GM19468 (cell line): ENCODE measurements at regions not wholly inside any gene's neighbourhood (a gene's known extent, or its start where the extent isn't known, plus 50 kb on each side); places are given as distances from the start of the nearest gene placed in this dataset.
"Not testable (repeated sequence)": the region's sequence is repeated elsewhere in the genome, so short reads cannot be mapped to it uniquely, and the experiment has no call there.

Source experiments
- ATAC-seq: cut with Tn5 transposase; IDR thresholded peaks from one replicate; pipeline ENCODE4 v1.9.1; 2021; ENCODE audit warnings: mild to moderate bottlenecking, moderate library complexity, moderate number of reproducible peaks; ENCODE audit not compliant: unreplicated experiment; ENCODE audit errors: extremely low read depth

- no peak for ATAC-seq
These were observed 194.6 kb downstream of the CETN3 start for GRCh38 chr5:90214991-90215390.

DNA sequence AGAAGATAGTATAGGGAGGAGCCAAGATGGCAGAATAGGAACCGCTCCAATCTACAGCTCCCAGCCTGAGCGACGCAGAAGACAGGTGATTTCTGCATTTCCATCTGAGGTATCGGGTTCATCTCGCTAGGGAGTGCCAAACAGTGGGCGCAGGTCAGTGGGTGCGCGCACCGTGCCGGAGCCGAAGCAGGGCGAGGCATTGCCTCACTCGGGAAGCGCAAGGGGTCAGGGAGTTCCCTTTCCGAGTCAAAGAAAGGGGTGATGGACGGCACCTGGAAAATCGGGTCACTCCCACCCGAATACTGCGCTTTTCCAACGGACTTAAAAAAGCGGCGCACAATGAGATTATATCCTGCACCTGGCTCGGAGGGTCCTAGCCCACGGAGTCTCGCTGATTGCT, 201.2 kb downstream of the CETN3 start:
- ATAC-seq, result not testable (repeated sequence)

DNA sequence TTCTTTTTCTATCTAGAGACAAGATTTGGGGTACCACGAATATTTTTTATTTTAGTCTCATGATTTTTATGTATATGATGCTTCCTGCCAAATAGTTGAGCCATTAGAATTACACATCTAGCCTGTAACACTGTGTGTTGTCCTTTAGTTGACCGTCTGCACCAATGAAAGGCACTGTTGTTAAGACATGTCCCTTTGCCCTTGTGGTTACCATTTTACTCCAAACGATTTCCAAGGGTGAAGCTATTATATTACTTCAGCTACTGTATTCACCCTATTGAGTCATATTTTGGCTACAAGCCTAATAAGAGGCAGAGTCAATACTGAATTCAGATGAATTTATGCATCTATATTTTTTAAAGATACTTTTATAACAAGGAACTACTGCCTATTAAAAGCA, 207.6 kb downstream of the CETN3 start:
- ATAC-seq, result no peak

GRCh38 chr5:90193185-90193822, 216.3 kb downstream of the CETN3 start:
- no peak for ATAC-seq

GRCh38 chr5:90191352-90192045, 218.1 kb downstream of the CETN3 start:
- no peak for ATAC-seq

DNA sequence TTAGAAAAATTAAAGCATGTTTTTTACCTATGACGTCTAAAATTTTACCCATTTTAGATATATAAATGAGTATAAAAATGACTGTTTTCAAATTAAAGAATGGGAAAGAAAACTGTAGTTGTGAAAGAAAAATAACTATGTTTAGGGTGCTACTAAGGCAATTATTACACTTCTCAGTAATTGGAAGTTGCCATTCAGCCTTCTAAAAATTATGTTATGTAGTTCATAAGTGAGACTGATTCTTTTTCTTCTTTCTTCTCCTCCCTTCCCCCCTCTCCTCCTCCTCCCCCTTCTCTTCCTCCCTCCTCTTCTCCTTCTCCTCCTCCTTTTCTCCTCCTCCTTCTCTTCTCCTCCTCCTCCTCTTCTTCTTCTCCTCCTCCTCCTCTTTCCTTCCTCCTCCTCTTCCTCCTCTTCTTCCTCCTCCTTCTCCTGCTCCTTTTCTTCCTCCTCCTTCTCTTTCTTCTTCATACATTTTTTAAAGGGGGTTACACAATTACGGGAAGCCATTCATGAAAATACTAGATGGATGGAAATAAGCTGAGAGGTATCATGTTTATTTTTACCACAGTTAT, 223.6 kb downstream of the CETN3 start:
- ATAC-seq, result no peak

DNA sequence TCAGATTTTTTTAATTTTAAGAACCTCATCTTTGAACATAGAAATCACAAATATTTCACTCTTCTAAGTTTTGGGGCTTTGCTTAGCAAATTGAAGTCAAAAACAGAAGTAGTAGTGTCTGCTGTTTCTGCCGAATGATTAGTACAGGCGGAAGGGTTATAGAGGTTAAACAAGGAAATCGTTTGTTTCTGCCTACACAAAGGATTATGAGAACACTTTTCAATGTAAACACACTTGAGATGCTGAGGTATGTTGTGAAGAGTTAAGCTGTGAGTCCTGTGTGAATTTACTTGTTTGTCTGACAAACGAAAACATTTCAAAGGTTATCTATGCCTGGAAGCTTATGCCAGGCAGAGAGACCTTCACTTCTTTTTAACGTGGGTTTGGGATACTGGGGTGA, 224.8 kb downstream of the CETN3 start:
- ATAC-seq, result no peak

DNA sequence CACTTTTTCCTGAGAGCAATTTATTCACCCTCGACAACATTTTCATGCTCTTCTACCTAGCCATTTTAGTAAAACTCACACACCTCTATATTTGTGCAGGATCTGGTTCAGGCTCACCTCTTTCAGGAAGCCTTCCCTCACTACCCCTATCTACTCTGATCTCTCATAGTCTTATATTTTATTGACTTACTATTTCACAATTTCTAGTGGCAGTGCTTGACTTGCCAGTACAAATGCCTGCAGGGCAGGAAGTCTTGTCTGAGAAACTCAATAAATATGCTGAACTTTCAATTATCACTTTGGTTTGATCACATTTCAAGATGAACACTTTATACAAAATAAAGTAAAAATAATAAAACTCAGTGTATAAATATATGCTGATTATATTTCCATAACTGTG, 226.8 kb downstream of the CETN3 start:
- ATAC-seq, result no peak

GRCh38 chr5:90174236-90174635, 235.3 kb downstream of the CETN3 start:
- ATAC-seq, result no peak

GRCh38 chr5:90173299-90174030, 236.1 kb downstream of the CETN3 start:
- no peak for ATAC-seq

GRCh38 chr5:90171466-90171865, 238.1 kb downstream of the CETN3 start:
- no peak for ATAC-seq

DNA sequence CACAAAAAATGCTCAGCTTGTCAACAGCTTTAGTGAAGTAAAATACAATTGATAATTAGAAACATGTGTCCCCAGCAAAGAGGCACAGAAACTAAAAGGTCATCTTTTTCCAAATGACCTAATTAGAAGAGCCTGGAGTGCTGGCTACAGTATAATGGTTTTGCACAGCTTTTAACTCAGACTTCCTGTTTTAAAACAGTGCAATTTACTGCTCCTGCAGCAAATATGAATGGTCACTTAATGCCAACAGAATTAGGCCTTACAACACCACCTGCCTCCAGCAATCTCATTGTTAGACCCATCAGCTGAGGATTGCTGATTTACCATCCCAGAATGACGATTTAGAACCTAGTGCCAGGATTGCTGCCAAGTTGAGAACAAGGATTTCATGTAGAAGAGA, 239.3 kb downstream of the CETN3 start:
- ATAC-seq, result no peak

- no peak for ATAC-seq
These were observed 240.5 kb downstream of the CETN3 start for GRCh38 chr5:90169078-90169477.

DNA sequence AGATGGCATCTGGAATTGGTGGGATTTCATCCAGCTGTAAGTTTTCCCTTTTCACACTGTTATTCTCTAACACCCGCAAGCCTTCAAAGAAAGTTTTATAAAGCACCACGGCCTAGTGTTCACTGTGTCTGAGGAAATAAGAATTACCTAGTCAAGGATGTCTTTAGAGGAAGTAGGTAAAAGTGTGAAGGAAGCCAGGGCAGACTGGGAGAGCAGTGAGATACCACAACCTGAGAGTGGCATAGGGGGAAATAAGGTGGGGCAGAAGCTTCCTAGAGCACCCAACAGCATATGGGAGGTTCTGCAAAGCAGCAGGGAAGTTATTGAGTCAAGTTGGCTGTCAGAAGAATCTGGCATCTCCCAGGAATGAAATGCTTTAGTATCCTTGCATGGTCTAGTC, 241.2 kb downstream of the CETN3 start:
- no peak for ATAC-seq

DNA sequence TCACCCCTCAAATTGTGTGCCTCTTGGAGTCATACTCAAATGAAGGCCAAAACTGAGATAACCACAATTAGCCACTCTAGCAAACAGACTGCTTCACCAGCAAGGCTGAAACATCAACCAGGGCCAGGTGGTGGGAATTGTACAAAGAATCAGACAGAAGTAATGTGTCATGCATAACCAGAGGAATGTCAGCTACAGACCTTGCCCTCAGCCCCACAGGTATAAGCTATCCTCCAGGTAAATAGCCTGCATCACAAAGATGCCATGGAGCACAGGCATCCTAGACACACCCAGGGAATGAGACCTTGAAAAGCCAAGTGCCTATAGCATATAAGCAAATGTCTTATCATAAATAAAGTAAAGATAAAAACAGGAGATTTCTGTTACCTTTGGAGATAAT, 242.7 kb downstream of the CETN3 start:
- no peak for ATAC-seq

DNA sequence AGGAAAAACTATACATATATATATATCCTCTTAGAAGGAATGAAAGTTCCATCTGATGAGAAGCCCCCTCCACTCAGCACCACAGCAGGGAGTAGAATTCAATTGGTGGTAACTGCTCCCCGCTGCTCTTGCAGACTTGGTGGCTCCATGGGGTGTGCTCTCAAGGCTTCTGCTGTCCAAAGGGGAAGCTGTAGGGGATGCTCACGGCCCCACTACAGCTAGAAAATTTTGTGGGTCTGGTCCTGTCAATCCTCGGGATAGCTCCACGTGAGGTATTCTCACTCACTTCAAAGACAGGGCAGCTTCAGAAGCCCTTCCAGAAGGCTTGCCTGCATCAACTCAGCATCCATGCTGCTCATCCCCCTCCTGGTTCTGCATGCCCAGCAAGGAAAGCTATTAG, 247.2 kb downstream of the CETN3 start:
- ATAC-seq, result no peak

GRCh38 chr5:90161414-90161813, 248.1 kb downstream of the CETN3 start:
- ATAC-seq, result no peak

DNA sequence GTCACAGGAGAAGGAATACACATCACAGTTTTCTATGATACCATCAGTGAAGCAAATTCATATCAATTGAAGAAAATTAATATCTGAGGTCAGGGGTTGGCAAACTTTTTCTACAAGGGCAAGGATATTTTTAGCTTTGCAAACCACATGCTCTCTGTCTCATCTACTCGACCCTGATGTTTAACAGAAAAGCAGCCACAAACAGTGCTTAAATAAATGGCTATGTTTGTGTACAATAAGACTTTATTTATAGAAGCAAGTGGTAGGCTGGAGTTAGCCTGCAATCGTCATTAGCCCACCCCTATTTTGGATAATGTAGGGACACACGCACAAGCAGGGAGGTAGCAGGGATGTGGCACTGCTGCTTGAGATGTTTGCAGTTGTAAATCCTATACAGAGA, 251.4 kb downstream of the CETN3 start:
- ATAC-seq, result no peak

- no peak for ATAC-seq
These were observed 256.5 kb downstream of the CETN3 start for GRCh38 chr5:90153031-90153430.

GRCh38 chr5:90144625-90145327, 264.8 kb downstream of the CETN3 start:
- ATAC-seq, result no peak

- ATAC-seq, result no peak
These were observed 267.0 kb downstream of the CETN3 start for GRCh38 chr5:90142541-90142940.
